ES-I3 (cell line): ENCODE measurements at regions not wholly inside any gene's neighbourhood (a gene's known extent, or its start where the extent isn't known, plus 50 kb on each side); places are given as distances from the start of the nearest gene placed in this dataset.

Experiments
- H3K36me3 ChIP-seq: 2 replicates; pipeline ENCODE4 v1.6.1; 2013; ENCODE audit warnings: mild to moderate bottlenecking, low read length, control low read depth, moderate library complexity; ENCODE audit not compliant: insufficient read depth
- H3K4me1 ChIP-seq: 2 replicates; pipeline ENCODE4 v1.6.1; 2013; ENCODE audit warnings: mild to moderate bottlenecking, control low read depth, low read length; ENCODE audit not compliant: insufficient read depth
- H3K9ac ChIP-seq: 2 replicates; pipeline ENCODE4 v1.6.1; 2013; ENCODE audit warnings: low read depth, mild to moderate bottlenecking, low read length, moderate library complexity
- H3K9me3 ChIP-seq: 2 replicates; pipeline ENCODE4 v1.6.1; 2013; ENCODE audit warnings: mild to moderate bottlenecking, low read length, moderate library complexity; ENCODE audit not compliant: control insufficient read depth, insufficient read depth

DNA sequence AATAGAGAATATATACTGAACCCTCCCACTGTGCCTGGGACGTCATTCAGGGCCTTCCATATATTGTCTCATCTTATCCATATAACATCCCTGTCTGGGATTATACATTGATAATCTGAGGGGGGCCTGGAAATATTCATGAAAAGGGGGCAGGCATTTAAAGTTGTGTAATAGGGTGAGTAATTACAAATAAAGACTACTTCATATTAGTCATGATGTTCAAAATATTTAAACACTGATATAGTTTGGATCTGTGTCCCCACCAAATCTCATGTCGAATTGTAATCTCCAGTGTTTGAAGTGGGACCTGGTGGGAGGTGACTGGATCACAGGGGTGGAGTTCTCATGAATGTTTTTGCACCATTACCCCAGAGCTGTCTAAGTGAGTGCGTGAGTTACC, 97.8 kb downstream of the AQP9 start:
- H3K9me3 ChIP-seq = peaks cover 2% of the 10 kb centered on the region; the same call in 1 of the 2 replicates
- H3K36me3 ChIP-seq = no peaks in the 10 kb centered on the region
- H3K9ac ChIP-seq = no peak overlapping the region
- H3K4me1 ChIP-seq = no peaks in the 10 kb centered on the region

DNA sequence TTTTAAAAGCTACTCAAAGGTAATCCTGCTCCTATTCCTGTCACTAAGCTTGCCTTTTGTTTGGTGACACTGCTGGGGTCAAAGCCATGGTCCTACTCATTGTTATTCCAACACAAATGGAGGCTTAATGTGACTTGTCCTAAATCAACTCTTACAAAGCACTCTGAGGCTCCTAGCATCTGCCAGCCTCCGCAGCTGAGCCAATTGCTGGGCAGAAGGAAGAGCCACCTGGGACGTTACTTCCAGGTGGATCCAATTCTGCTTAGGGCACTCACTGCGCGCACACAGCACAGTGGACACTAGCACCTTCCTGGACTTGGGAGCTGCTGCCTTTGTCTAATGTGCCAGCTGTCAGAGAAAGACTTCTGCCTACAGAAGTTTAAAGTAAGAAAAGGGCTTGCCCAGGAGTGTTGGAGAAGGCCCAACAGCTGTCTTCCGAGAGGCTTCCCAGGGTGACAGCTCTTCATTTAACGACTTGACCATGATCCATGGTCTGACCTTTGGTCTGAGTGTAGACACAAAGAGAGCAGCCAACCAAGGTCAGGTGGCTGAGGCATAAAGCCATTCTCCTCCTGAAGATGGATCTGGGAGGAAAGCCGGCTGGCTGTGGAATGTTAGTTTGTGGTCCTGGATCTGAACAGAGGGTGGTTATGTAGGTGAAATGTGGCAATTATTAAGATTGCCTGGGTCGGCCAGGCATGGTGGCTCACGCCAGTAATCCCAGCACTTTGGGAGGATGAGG, 102.2 kb downstream of the AQP9 start:
- peaks cover 2% of the 10 kb centered on the region; the same call in 1 of the 2 replicates for H3K9me3 ChIP-seq
- no peak overlapping the region for H3K9ac ChIP-seq
- no peaks in the 10 kb centered on the region for H3K36me3 ChIP-seq
- no peaks in the 10 kb centered on the region for H3K4me1 ChIP-seq

DNA sequence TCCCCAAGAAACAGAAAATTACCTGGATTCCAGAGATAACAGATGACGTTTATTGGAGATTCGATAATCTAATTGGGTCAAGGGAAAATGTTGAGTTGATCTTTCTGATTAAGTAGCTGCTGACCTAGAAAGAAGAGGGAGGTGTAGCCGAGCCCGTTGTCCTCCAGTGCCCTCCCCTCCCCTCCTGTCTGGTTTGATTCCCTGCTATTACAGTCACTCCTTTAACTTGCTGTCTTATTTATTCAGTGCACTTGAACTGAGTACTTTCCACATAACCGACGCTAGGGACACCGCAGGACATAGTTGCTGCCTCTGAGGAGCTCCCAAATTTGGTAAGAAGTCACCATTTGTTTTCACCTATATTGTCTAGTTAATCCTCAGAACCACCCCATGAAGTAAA, 103.7 kb downstream of the AQP9 start:
- Histone ChIP-seq H3K9ac (no peak overlapping the region), H3K4me1 (no peaks in the 10 kb centered on the region), H3K36me3 (no peaks in the 10 kb centered on the region), H3K9me3 (peaks cover 2% of the 10 kb centered on the region; the same call in 1 of the 2 replicates)

DNA sequence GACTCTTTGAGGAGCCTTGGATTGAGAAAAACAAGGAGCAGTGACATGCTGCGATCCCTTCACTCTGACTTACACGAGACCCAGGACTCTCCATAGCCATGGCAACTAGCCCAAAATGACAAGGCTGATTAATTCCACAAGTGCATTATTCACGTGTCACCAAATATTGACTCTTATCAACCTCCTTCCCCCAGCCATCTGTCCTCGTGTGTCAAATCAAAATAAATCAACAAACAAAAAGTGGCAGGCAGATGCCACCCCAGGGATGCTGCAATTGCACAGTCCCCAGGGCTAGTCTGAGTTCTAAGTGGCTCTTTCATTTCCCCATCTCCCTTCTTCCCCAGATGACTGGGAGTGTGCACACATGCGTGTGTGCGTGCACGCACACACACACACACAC, 104.9 kb downstream of the AQP9 start:
- Histone ChIP-seq H3K9ac (no peak overlapping the region), H3K9me3 (peaks cover 2% of the 10 kb centered on the region; the same call in 1 of the 2 replicates), H3K4me1 (no peaks in the 10 kb centered on the region), H3K36me3 (no peaks in the 10 kb centered on the region)

DNA sequence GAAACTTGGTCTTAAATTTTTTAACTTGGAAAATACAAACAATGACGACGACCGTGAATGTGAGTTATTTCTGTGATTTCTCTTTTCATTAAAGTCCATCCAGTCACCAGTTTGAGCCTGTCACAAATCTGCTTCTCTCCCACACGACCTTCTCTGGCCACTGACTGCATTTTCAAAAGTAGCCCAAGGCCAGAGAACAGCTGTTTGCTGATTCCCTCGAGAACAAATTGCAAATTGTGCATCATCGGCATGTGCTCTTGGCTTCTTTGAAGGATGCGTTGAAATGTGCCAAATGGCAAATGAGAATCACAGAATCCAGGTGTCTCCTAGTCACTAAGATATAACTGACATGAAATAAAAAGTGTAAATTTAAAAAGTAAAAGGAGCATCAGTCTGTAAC, 106.4 kb downstream of the AQP9 start:
- no peaks in the 10 kb centered on the region for H3K9me3 ChIP-seq
- no peaks in the 10 kb centered on the region for H3K36me3 ChIP-seq
- no peak overlapping the region for H3K9ac ChIP-seq
- no peaks in the 10 kb centered on the region for H3K4me1 ChIP-seq

DNA sequence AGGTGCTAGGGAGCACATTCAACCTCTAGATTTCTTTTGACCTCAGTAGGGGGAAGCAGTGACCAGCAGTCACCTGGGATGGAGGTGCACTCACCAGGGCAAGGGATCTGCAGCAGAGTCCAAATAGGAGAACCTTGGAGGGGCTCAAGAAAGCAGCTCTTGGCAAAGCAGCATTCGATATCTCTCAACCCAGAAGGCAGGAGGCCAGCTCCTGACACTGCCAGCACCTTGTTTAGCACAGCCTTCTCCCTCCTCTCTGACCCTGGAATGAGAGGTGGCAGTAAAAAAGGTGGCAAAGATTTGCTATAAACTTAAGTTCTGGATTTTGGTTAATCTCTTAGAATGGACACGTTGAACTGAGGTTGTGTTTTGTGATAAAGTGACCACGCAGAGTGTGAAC, 107.9 kb downstream of the AQP9 start:
- H3K4me1 ChIP-seq = no peaks in the 10 kb centered on the region
- H3K36me3 ChIP-seq = no peaks in the 10 kb centered on the region
- no peak overlapping the region for H3K9ac ChIP-seq
- no peaks in the 10 kb centered on the region for H3K9me3 ChIP-seq

DNA sequence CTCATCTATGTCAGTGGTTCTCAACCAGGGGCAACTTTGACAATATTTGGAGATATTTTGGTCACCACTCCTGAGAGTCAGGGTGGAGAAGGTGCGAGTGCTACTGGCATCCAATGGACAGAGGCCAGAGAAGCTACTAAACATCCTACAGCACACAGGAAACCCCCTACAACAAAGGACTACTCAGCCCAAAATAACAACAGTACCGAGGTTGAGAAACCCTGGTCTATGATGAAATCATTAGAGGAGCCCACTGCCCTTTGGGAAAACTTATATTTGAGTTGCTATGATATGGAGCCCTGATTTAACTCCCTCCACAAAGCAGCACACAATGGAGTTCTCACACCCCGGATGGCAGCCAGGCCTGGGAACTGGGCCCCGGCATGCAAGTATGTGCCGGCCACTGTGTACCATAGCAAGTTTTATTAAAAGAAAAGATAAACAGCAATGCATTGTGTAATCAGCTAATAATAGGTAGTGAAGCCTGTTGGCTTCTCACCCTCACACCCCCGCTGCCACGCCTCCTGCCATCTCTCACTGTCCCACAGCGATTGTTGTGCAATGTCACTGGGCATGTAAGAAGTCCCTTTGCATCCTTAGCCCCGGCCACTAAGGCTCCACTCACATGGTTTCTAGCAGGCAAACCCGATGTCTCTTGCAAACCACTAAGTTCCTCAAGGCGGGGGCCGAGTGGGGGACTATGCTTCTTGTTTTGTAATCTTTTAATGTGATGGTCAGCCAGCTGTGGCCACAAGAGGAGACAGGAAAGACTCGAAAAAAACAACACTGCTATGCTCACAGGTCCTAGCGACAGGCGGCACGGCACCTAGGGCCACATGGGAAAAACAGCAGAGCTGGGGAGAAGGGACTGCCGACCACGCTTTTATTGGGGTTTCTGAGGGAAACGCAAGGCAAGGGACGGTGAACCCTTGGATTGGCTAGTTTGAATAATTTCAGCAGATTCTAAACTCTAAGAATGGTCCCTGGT, 110.0 kb downstream of the AQP9 start:
- H3K36me3 ChIP-seq = no peaks in the 10 kb centered on the region
- no peak overlapping the region for H3K9ac ChIP-seq
- H3K4me1 ChIP-seq = no peaks in the 10 kb centered on the region
- no peaks in the 10 kb centered on the region for H3K9me3 ChIP-seq

DNA sequence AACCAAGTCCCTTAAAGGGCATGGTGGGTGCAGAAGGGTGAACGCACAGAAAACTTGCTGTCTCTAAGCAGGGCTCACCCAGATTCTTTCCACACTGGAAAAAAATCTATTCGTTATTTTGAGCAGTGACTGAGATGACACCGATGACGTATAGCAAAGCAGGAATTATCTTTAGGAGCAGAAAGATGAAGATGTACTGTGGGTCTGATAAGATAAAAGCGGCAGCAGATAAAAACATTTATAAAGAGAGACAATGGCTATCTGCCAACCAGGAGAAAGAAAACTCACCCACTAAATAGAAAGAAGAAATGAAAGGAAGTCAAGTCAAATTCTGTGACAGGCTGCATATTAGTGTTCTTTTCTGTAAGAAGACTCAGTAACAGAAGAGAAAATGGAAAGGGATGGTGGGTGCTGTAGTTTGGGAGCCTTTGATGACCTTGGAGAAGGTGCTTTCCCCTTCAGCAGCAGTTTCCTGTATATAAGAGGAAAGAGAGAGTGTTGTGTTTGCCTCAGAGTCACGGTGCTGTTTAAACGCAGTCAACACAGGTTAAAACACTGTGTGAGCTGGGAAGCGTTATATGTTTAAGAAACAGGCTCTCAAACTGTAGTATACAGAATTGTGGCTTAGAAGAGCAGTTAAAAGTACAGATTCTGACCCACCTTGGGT, 111.6 kb downstream of the AQP9 start:
- no peak overlapping the region for H3K9ac ChIP-seq
- H3K9me3 ChIP-seq = no peaks in the 10 kb centered on the region; the same call in 1 of the 2 replicates
- no peaks in the 10 kb centered on the region for H3K4me1 ChIP-seq
- H3K36me3 ChIP-seq = no peaks in the 10 kb centered on the region

DNA sequence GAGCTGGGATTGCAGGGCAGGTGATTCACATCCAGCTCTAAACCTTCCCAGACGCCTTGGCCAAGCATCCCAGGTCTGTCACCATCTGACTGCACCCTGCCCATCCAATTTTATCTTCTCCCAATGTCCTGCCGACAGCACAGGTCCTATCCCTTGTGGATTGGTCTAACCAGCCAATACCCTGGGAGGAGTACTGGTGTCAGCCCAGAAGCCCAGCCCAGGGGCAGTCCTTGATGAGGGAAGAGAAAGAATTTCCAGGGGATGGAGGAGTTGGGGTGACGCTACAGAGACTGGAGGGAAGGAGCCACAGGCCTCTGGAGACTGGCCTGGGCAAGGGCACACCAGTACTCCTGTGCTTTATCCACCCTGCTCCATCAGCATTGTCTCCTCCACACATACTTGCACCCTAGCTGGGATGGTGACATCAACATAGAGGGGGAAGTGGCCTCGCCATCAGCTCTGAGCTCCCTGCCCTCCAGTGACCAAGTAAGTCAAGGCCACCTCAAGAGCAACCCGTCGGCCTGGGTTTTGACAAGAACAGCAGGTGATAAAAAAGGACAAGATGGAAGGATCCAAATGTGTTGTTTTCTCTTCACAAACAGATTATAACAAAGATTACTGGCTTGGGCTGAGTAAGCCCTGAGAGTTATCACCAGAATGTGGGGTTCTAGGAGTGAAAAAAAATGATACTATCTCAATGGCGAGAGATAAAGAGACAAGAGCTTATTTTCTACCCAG, 114.6 kb downstream of the AQP9 start:
- Histone ChIP-seq H3K4me1 (no peaks in the 10 kb centered on the region), H3K36me3 (no peaks in the 10 kb centered on the region), H3K9me3 (peaks cover 4% of the 10 kb centered on the region; the same call in 1 of the 2 replicates), H3K9ac (no peak overlapping the region)

DNA sequence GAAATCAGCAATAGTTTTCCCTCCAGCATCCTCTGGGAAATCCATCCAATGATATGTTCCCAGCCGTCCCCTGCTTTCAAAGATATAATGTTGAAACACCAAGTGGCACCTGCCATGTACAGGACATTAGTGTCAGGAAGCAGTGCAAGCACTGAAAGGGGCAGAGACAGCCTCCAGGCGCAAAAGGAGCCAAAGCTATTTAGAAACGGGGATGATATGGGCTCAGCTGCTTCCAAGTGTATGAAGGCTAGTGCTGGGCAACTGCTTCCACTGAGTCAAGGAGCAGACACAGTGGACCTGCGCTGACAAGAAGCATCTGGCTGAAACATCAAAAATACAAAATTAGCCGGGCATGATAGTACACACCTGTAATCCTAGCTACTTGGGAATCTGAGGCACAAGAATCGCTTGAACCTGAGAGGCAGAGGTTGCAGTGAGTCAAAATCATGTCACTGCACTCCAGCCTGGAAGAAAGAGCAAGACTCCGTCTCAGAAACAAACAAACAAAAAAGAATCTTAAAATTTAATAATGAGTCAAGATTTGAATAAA, 119.7 kb downstream of the AQP9 start:
- Histone ChIP-seq H3K9me3 (peaks cover 4% of the 10 kb centered on the region; the same call in 1 of the 2 replicates), H3K9ac (no peak overlapping the region), H3K36me3 (no peaks in the 10 kb centered on the region), H3K4me1 (peaks cover 19% of the 10 kb centered on the region)

DNA sequence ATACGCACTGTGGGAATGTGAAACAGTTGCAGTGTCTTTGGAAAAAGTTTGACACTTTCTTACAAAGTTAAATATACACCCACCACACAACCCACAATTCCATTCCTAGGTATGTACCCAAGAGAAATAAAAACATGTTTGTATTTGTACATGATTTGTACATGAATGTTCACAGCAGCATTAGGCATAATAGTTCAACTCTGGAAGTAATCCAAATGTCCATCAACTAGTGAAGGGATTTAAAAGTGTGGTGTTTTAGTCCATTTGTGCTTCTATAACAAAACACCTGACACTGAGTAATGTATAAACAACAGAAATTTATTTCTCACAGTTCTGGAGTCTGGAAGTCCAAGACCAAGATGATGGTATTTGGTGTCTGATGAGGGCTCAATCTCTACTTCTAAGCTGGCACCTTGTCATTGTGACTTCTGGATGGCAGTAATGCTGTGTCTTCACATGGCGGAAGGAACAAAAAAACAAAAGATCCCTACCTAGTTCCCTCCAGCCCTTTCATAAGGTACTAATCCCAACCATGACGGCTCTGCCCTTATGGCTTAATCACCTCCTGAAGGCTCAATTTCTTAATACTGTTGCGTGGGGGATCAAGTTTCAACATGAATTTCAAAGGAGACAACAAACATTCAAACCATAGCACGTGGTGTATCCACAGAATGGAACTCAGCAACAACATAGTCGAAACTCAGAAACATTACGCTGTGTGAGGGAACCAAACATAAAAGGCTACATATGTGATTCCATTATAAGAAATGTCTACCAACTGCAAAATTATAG, 120.5 kb downstream of the AQP9 start:
- Histone ChIP-seq H3K9me3 (peaks cover 4% of the 10 kb centered on the region; the same call in 1 of the 2 replicates), H3K36me3 (no peaks in the 10 kb centered on the region), H3K4me1 (peaks cover 19% of the 10 kb centered on the region), H3K9ac (no peak overlapping the region)

DNA sequence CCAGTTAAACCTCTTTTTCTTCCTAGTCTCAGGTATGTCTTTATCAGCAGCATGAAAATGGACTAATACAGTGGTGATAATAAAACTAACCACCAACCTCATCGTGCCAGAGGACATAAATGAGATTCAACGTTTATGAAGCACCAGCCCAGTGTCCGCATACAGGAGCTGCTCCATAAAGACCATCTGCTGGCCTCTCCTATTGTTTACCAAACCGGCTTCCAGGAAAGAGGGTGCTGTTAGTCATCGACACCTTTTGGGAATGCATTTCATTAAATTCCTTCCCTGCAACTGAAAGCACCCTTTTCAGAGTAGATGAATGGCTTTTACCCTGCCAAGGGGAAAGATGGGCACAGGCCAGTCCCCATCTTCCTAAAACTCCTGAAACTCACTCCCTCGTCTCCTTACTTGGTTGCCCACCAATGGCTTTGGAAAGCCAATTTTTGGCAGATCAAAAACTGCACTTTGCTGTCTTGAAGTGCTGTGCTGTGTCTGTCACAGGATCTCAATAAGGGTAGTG, 122.1 kb downstream of the AQP9 start:
- peaks cover 19% of the 10 kb centered on the region for H3K4me1 ChIP-seq
- H3K36me3 ChIP-seq = no peaks in the 10 kb centered on the region
- no peak overlapping the region for H3K9ac ChIP-seq
- peaks cover 2% of the 10 kb centered on the region; the same call in 1 of the 2 replicates for H3K9me3 ChIP-seq
